Liver (tissue), 3 donors: ENCODE measurements at regions not wholly inside any gene's neighbourhood (a gene's known extent, or its start where the extent isn't known, plus 50 kb on each side); places are given as distances from the start of the nearest gene placed in this dataset.

Experiments used
- TAF1 ChIP-seq: conservative IDR thresholded peaks from 2 replicates; pipeline ENCODE4 v1.6.1; 2016; ENCODE audit warnings: antibody characterized with exemption, mild to moderate bottlenecking
- TF ChIP-seq, protein P1 (sequence below): IDR thresholded peaks from 2 replicates; pipeline ENCODE4 v1.6.1; 2016; ENCODE audit warnings: antibody characterized with exemption
- TF ChIP-seq, protein P2 (sequence below): fragments of 150-350 bp; IDR thresholded peaks from 2 replicates; pipeline ENCODE4 v1.5.1; 2017; ENCODE audit warnings: improper control_type of control experiment, low read depth, low read length; ENCODE audit not compliant: missing input control
- donor health status: healthy.
- donor health status: healthy.

DNA sequence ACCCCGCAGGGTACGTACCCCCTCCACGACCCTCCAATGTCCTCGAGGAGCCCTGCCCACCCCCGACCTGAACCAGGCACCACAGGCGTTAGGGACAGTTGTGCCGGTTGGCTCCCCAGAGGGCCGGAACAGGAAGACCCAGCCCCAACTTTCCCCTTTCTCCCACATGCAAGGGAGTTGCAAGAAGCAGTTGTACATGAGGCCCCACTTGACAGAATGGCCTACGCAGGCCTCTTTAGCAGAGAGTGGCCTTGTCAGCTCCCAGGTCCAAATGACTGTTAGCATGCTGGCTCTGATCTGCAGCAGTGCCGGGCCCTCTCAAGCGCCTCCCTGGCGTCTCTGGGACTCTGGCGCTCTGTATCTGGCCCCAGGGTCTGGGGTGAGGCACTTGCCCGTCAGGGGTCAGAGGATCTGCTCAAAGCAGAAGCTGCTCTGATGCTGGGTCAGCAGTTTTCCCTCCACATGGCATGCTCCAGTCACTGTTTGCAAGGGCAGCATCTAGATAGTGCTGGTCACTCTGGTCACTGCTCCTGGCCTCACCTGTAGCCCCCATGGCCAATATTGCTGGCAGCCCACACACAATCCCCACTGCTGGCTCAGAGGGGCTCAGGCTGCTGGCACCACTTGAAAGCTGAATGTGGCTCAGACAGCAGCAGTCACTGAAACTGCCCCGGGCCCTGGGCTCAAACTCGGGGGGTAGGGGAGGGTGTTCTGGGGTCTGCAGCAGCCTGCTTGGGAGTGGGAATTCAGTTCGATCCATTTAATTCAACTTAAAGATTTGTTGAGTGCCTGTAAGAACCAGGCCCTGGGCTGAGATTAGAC lies 254.5 kb downstream of the FAM43A start:
- TF ChIP-seq TAF1, result no peak
- TF ChIP-seq, protein P1, sequence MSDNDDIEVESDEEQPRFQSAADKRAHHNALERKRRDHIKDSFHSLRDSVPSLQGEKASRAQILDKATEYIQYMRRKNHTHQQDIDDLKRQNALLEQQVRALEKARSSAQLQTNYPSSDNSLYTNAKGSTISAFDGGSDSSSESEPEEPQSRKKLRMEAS, result no peak
- TF ChIP-seq, protein P2, sequence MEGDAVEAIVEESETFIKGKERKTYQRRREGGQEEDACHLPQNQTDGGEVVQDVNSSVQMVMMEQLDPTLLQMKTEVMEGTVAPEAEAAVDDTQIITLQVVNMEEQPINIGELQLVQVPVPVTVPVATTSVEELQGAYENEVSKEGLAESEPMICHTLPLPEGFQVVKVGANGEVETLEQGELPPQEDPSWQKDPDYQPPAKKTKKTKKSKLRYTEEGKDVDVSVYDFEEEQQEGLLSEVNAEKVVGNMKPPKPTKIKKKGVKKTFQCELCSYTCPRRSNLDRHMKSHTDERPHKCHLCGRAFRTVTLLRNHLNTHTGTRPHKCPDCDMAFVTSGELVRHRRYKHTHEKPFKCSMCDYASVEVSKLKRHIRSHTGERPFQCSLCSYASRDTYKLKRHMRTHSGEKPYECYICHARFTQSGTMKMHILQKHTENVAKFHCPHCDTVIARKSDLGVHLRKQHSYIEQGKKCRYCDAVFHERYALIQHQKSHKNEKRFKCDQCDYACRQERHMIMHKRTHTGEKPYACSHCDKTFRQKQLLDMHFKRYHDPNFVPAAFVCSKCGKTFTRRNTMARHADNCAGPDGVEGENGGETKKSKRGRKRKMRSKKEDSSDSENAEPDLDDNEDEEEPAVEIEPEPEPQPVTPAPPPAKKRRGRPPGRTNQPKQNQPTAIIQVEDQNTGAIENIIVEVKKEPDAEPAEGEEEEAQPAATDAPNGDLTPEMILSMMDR, result no peak
